ENCODE measurements at regions not wholly inside any gene's neighbourhood (a gene's known extent, or its start where the extent isn't known, plus 50 kb on each side); places are given as distances from the start of the nearest gene placed in this dataset.

DNA sequence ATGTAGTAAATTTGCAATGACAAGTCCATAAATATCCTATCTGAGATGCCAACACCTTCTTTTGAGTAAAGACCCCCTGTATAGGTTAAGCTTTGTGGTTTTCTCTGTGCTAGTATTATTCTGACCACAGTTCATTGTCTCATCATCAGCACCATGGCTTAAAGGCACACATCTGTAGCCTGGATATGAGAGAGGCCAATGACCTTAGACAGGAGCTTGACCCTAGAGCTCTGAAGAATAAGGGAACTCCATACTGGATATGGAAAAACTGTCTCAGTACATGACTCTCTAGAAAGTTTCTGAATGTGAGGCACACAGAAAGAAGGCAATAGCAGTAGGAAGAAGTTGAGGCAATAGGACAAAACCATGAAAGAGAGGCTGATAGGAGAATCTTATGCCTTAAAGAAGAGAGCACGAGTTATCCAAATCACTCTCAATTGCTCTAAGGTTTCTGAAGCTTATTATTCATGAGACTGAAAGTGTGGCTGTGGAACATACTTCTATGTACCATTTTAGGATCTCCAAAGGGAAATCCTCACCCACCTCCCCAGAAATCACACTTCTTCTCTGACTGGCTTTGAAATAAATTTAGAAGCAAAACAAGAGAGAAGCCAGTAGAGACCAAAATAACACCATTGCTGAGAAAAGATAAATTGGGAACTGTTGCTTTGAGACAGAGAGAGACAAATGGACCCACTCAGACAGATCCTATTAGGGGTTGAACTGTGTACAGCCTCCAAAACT is 150.2 kb downstream of the ABCA8 start:
- no TSS peak for BruUV-seq (replicated peaks)
- no peak for TF ChIP-seq EZH2 (IDR thresholded peaks at IDR 0.05; ENCODE audit: borderline replicate concordance, control insufficient read depth, low read depth, low read length)
- TF ChIP-seq NR2F1 (conservative IDR thresholded peaks at IDR 0.05) = no peak
- in situ Hi-C loops (cut with MboI) (no loop called here), intact Hi-C loops (cut with micrococcal nuclease; ENCODE audit: unreplicated experiment) (no loop called here)
- Histone ChIP-seq H2AFZ (ENCODE audit: control insufficient read depth, low read depth, low read length) (no peak overlapping the region), H3K4me1 (ENCODE audit: control insufficient read depth, insufficient read depth, low read length) (no peaks in the 10 kb centered on the region), H3K36me3 (ENCODE audit: control insufficient read depth in 2 of 2, insufficient read depth in 2 of 2, low read length in 1 of 2) (no peaks in the 10 kb centered on the region), H3K9ac (ENCODE audit: control insufficient read depth, insufficient read depth, low read length) (no peak overlapping the region), H3K27ac (ENCODE audit: control insufficient read depth, insufficient read depth) (no peak overlapping the region), H3K4me3 (no peak overlapping the region), H3K27me3 (replicated peaks in 1 of 2; ENCODE audit: control insufficient read depth in 2 of 2, insufficient read depth in 2 of 2, low read length in 1 of 2) (no peaks in the 10 kb centered on the region), H3K9me3 (replicated peaks; ENCODE audit: control insufficient read depth, insufficient read depth, low read length) (no peaks in the 10 kb centered on the region; the same call in 2 of the 3 replicates), H3K79me2 (ENCODE audit: control insufficient read depth, insufficient read depth, low read length) (no peaks in the 10 kb centered on the region), H3K4me2 (ENCODE audit: control insufficient read depth, insufficient read depth) (no peak overlapping the region), H4K20me1 (ENCODE audit: control insufficient read depth, insufficient read depth) (no peaks in the 10 kb centered on the region)
- ChIA-PET RAD21 (ENCODE audit: unreplicated experiment) (no interaction called here), CTCF (no interaction called here), SMC1A (ENCODE audit: uncharacterized antibody, unreplicated experiment) (no interaction called here), POLR2A (no interaction called here)
- no peak for FAIRE-seq
- WGBS (ENCODE audit: insufficient coverage, insufficient replicate concordance, low lambda C conversion rate, missing lambda C conversion rate) = 0% methylated on average over 1 of the region's 1 CpG
- no peak for DNase-seq (ENCODE audit: low read depth, low spot score)
- ATAC-seq = no peak

DNA sequence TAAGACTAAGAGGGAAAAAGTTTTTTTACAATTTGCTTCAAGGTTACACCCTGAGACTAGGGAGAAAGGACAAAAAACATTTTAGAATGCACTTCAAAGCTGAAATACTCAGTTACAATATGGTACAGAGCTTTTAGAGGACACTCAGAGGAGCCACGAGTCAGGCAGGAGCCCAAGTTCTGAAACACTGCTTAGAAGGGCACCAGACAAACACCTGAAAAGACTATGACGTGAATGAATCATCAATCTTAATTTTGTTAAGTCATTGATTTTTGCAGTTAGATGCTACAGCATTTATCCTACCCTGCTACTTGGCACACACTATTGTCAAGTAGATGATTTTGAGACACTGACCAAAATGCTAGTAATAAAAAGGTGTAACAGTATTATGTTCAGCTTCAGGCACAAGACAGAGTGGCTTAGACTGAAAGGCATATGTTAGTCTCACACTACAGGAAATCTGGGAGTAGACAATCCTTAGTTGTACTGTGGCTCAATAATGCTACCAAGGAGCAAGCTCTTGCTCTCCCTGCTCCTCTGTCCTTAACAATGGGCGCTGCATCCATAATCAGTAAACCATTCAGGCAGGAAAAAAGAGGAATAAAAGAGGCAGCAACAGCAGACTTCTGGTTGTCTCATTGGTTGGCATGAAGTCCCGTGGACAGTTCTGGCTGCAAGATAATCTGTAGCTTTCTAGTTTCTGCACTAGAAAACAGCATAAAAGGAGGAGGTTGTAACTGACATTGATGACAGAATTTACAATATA is 151.8 kb downstream of the ABCA8 start:
- Histone ChIP-seq H3K79me2 (ENCODE audit: control insufficient read depth, insufficient read depth, low read length) (no peaks in the 10 kb centered on the region), H3K4me1 (ENCODE audit: control insufficient read depth, insufficient read depth, low read length) (no peaks in the 10 kb centered on the region), H3K9ac (ENCODE audit: control insufficient read depth, insufficient read depth, low read length) (no peak overlapping the region), H4K20me1 (ENCODE audit: control insufficient read depth, insufficient read depth) (no peaks in the 10 kb centered on the region), H3K4me3 (no peak overlapping the region), H3K9me3 (replicated peaks; ENCODE audit: control insufficient read depth, insufficient read depth, low read length) (no peaks in the 10 kb centered on the region; the same call in 2 of the 3 replicates), H3K4me2 (ENCODE audit: control insufficient read depth, insufficient read depth) (no peak overlapping the region), H3K27ac (ENCODE audit: control insufficient read depth, insufficient read depth) (no peak overlapping the region), H3K27me3 (replicated peaks in 1 of 2; ENCODE audit: control insufficient read depth in 2 of 2, insufficient read depth in 2 of 2, low read length in 1 of 2) (no peaks in the 10 kb centered on the region), H3K36me3 (ENCODE audit: control insufficient read depth in 2 of 2, insufficient read depth in 2 of 2, low read length in 1 of 2) (no peaks in the 10 kb centered on the region), H2AFZ (ENCODE audit: control insufficient read depth, low read depth, low read length) (no peak overlapping the region)
- intact Hi-C loops (cut with micrococcal nuclease; ENCODE audit: unreplicated experiment) = no loop called here
- ATAC-seq (no peak), FAIRE-seq (no peak), DNase-seq (ENCODE audit: low read depth, low spot score) (no peak)
- RAD21 ChIA-PET (ENCODE audit: unreplicated experiment) = no interaction called here
- TF ChIP-seq IKZF2 (IDR thresholded peaks at IDR 0.05) = no peak
- no peak for TF ChIP-seq HDAC2 (IDR thresholded peaks at IDR 0.05)
- TF ChIP-seq, protein P1, sequence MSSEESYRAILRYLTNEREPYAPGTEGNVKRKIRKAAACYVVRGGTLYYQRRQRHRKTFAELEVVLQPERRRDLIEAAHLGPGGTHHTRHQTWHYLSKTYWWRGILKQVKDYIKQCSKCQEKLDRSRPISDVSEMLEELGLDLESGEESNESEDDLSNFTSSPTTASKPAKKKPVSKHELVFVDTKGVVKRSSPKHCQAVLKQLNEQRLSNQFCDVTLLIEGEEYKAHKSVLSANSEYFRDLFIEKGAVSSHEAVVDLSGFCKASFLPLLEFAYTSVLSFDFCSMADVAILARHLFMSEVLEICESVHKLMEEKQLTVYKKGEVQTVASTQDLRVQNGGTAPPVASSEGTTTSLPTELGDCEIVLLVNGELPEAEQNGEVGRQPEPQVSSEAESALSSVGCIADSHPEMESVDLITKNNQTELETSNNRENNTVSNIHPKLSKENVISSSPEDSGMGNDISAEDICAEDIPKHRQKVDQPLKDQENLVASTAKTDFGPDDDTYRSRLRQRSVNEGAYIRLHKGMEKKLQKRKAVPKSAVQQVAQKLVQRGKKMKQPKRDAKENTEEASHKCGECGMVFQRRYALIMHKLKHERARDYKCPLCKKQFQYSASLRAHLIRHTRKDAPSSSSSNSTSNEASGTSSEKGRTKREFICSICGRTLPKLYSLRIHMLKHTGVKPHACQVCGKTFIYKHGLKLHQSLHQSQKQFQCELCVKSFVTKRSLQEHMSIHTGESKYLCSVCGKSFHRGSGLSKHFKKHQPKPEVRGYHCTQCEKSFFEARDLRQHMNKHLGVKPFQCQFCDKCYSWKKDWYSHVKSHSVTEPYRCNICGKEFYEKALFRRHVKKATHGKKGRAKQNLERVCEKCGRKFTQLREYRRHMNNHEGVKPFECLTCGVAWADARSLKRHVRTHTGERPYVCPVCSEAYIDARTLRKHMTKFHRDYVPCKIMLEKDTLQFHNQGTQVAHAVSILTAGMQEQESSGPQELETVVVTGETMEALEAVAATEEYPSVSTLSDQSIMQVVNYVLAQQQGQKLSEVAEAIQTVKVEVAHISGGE (CRISPR knock-in tag; IDR thresholded peaks at IDR 0.05) = no peak
- TF ChIP-seq, protein P2, sequence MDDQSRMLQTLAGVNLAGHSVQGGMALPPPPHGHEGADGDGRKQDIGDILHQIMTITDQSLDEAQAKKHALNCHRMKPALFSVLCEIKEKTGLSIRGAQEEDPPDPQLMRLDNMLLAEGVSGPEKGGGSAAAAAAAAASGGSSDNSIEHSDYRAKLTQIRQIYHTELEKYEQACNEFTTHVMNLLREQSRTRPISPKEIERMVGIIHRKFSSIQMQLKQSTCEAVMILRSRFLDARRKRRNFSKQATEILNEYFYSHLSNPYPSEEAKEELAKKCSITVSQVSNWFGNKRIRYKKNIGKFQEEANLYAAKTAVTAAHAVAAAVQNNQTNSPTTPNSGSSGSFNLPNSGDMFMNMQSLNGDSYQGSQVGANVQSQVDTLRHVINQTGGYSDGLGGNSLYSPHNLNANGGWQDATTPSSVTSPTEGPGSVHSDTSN (IDR thresholded peaks at IDR 0.05; ENCODE audit: insufficient replicate concordance, low read depth, low read length) = no peak
- no peak for TF ChIP-seq RBBP5 (conservative IDR thresholded peaks at IDR 0.05)
- CTCF ChIA-PET = interaction anchor here (1.0 to 1.3 kb wide), 2 partner anchors 8 to 75 kb away, joined by 3 to 7 read pairs; no protein-coding TSS in a partner anchor
- POLR2A ChIA-PET = no interaction called here
- BruUV-seq (replicated peaks) = no TSS peak
- in situ Hi-C loops (cut with MboI) = no loop called here
- WGBS (ENCODE audit: insufficient coverage, insufficient replicate concordance, low lambda C conversion rate, missing lambda C conversion rate) = 3% methylated on average over 4 of the region's 4 CpGs
- SMC1A ChIA-PET (ENCODE audit: uncharacterized antibody, unreplicated experiment) = no interaction called here
